ENCODE measurements at regions not wholly inside any gene's neighbourhood (a gene's known extent, or its start where the extent isn't known, plus 50 kb on each side); places are given as distances from the start of the nearest gene placed in this dataset.
A peak's percentile ranks its signal among the peaks of the same experiment; 100 is the strongest.

GRCh38 chr6:56745971-56746370 is 103.3 kb upstream of the DST start:
- no peak for TF ChIP-seq CTCF (IDR thresholded peaks at IDR 0.05; ENCODE audit: control extremely low read depth, extremely low read depth)
- Histone ChIP-seq H3K27ac (ENCODE audit: low read depth in 1 of 2, low read length in 1 of 2) (no peak overlapping the region), H3K9ac (ENCODE audit: insufficient read depth in 1 of 2, low read length in 2 of 2) (no peak overlapping the region), H3K4me1 (ENCODE audit: control insufficient read depth in 5 of 5, insufficient read depth in 5 of 5, low read length in 5 of 5) (peaks cover 0 to 20% (median 3%) of the 10 kb centered on the region in 5 donors), H3K27me3 (ENCODE audit: control insufficient read depth in 3 of 3, insufficient read depth in 3 of 3, low read length in 2 of 3) (no peaks in the 10 kb centered on the region), H3K9me3 (ENCODE audit: control insufficient read depth in 4 of 4, insufficient read depth in 3 of 4, low read length in 3 of 4) (no peaks in the 10 kb centered on the region), H3K4me3 (no peak overlapping the region), H3K36me3 (ENCODE audit: control insufficient read depth in 4 of 4, insufficient read depth in 4 of 4, low read length in 4 of 4) (no peaks in the 10 kb centered on the region)
- 89 to 94% methylated on average over 2 of the region's 2 CpGs for WGBS, 2 donors
- DNase-seq (no peak), ATAC-seq (ENCODE audit: insufficient read depth, low FRiP score) (no peak)

GRCh38 chr6:56745081-56745480 is 102.4 kb upstream of the DST start:
- H3K27ac ChIP-seq (ENCODE audit: low read depth in 1 of 2, low read length in 1 of 2), result peak overlapping the region in 1 of 2 donors; percentile 66
- no peak overlapping the region for H3K9ac ChIP-seq (ENCODE audit: insufficient read depth in 1 of 2, low read length in 2 of 2)
- peaks cover 0 to 12% (median 2%) of the 10 kb centered on the region in 5 donors for H3K4me1 ChIP-seq (ENCODE audit: control insufficient read depth in 5 of 5, insufficient read depth in 5 of 5, low read length in 5 of 5)
- TF ChIP-seq CTCF (IDR thresholded peaks at IDR 0.05; ENCODE audit: control extremely low read depth, extremely low read depth), result no peak
- DNase-seq, result no peak
- ATAC-seq (ENCODE audit: insufficient read depth, low FRiP score), result no peak
- H3K9me3 ChIP-seq (ENCODE audit: control insufficient read depth in 4 of 4, insufficient read depth in 3 of 4, low read length in 3 of 4), result no peaks in the 10 kb centered on the region
- no peaks in the 10 kb centered on the region for H3K36me3 ChIP-seq (ENCODE audit: control insufficient read depth in 4 of 4, insufficient read depth in 4 of 4, low read length in 4 of 4)
- no peak overlapping the region for H3K4me3 ChIP-seq
- whole genome bisulfite sequencing, 2 donors, result 92 to 95% methylated on average over 2 of the region's 2 CpGs
- H3K27me3 ChIP-seq (ENCODE audit: control insufficient read depth in 3 of 3, insufficient read depth in 3 of 3, low read length in 2 of 3), result no peaks in the 10 kb centered on the region

GRCh38 chr6:56744528-56744927 is 101.8 kb upstream of the DST start:
- H3K9ac ChIP-seq (ENCODE audit: insufficient read depth in 1 of 2, low read length in 2 of 2), result no peak overlapping the region
- H3K36me3 ChIP-seq (ENCODE audit: control insufficient read depth in 4 of 4, insufficient read depth in 4 of 4, low read length in 4 of 4), result no peaks in the 10 kb centered on the region
- DNase-seq, result no peak
- H3K4me3 ChIP-seq, result no peak overlapping the region
- H3K4me1 ChIP-seq (ENCODE audit: control insufficient read depth in 5 of 5, insufficient read depth in 5 of 5, low read length in 5 of 5), result peaks cover 0 to 11% (median 2%) of the 10 kb centered on the region in 5 donors
- whole genome bisulfite sequencing, 2 donors, result 71 to 73% methylated on average over 3 of the region's 3 CpGs
- H3K27ac ChIP-seq (ENCODE audit: low read depth in 1 of 2, low read length in 1 of 2), result peak overlapping the region in 1 of 2 donors; percentile 66
- no peak for TF ChIP-seq CTCF (IDR thresholded peaks at IDR 0.05; ENCODE audit: control extremely low read depth, extremely low read depth)
- no peaks in the 10 kb centered on the region for H3K27me3 ChIP-seq (ENCODE audit: control insufficient read depth in 3 of 3, insufficient read depth in 3 of 3, low read length in 2 of 3)
- no peak for ATAC-seq (ENCODE audit: insufficient read depth, low FRiP score)
- H3K9me3 ChIP-seq (ENCODE audit: control insufficient read depth in 4 of 4, insufficient read depth in 3 of 4, low read length in 3 of 4), result no peaks in the 10 kb centered on the region

GRCh38 chr6:56742122-56742791 is 99.6 kb upstream of the DST start:
- Histone ChIP-seq H3K4me1 (ENCODE audit: control insufficient read depth in 5 of 5, insufficient read depth in 5 of 5, low read length in 5 of 5) (peaks cover 0 to 11% (median 2%) of the 10 kb centered on the region in 5 donors), H3K27ac (ENCODE audit: low read depth in 1 of 2, low read length in 1 of 2) (peak overlapping the region in 1 of 2 donors; percentile 64), H3K9me3 (ENCODE audit: control insufficient read depth in 4 of 4, insufficient read depth in 3 of 4, low read length in 3 of 4) (no peaks in the 10 kb centered on the region), H3K27me3 (ENCODE audit: control insufficient read depth in 3 of 3, insufficient read depth in 3 of 3, low read length in 2 of 3) (no peaks in the 10 kb centered on the region), H3K36me3 (ENCODE audit: control insufficient read depth in 4 of 4, insufficient read depth in 4 of 4, low read length in 4 of 4) (no peaks in the 10 kb centered on the region), H3K9ac (ENCODE audit: insufficient read depth in 1 of 2, low read length in 2 of 2) (no peak overlapping the region), H3K4me3 (no peak overlapping the region)
- WGBS, 2 donors, result 45 to 55% methylated on average over 6 of the region's 6 CpGs
- no peak for TF ChIP-seq CTCF (IDR thresholded peaks at IDR 0.05; ENCODE audit: control extremely low read depth, extremely low read depth)
- DNase-seq, result peak in 1 of 3 donors; percentile 33
- ATAC-seq (ENCODE audit: insufficient read depth, low FRiP score), result no peak
